Sigmoid colon (tissue), 3 donors: ENCODE measurements at regions not wholly inside any gene's neighbourhood (a gene's known extent, or its start where the extent isn't known, plus 50 kb on each side); places are given as distances from the start of the nearest gene placed in this dataset.

Experiments
- POLR2A ChIP-seq, 2 donors: fragments of 450-650 bp; IDR thresholded peaks; one replicate each; pipeline ENCODE4 v1.6.1; 2016; ENCODE audit warnings: antibody characterized with exemption in 2 of 2, mild to moderate bottlenecking in 2 of 2, moderate library complexity in 2 of 2
- TF ChIP-seq, protein P1 (sequence below), 4 experiments: fragments of 450-650 bp in 3 of 4; fragments of 200-600 bp in 1 of 4; IDR thresholded peaks; one replicate each; pipeline ENCODE4 v1.5.1; 2016 to 2019; ENCODE audit warnings: antibody characterized with exemption in 4 of 4, mild to moderate bottlenecking in 3 of 4, moderate library complexity in 2 of 4

DNA sequence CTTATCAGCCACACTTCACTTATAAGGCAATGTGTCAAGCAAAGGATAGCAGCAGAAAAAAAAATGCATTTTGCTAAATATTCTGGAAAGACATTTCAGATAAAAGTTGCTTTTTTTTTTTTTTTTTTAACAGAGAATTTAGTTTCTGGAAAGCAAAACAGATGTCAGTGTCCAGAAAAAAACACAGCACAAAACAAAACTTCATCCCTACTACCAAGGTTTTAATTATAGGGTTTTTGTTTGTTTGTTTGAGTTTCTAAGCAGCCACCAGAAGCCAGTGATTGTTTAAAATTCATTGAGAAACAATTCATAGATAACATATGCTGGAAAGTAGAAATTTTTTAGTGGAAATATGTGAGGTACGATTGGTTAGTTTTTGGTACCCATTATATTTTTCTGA is 1202.7 kb downstream of the OTOL1 start:
- TF ChIP-seq, protein P1, sequence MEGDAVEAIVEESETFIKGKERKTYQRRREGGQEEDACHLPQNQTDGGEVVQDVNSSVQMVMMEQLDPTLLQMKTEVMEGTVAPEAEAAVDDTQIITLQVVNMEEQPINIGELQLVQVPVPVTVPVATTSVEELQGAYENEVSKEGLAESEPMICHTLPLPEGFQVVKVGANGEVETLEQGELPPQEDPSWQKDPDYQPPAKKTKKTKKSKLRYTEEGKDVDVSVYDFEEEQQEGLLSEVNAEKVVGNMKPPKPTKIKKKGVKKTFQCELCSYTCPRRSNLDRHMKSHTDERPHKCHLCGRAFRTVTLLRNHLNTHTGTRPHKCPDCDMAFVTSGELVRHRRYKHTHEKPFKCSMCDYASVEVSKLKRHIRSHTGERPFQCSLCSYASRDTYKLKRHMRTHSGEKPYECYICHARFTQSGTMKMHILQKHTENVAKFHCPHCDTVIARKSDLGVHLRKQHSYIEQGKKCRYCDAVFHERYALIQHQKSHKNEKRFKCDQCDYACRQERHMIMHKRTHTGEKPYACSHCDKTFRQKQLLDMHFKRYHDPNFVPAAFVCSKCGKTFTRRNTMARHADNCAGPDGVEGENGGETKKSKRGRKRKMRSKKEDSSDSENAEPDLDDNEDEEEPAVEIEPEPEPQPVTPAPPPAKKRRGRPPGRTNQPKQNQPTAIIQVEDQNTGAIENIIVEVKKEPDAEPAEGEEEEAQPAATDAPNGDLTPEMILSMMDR (IDR thresholded peaks at IDR 0.05), result no peak
- TF ChIP-seq POLR2A (IDR thresholded peaks at IDR 0.05), result no peak
